ENCODE measurements at regions not wholly inside any gene's neighbourhood (a gene's known extent, or its start where the extent isn't known, plus 50 kb on each side); places are given as distances from the start of the nearest gene placed in this dataset.

GRCh38 chr4:101555341-101555880 lies 208.1 kb upstream of the PPP3CA start:
- TF ChIP-seq CTCF (IDR thresholded peaks at IDR 0.05; ENCODE audit: unreplicated experiment), result no peak
- Mint-ChIP-seq H3K4me1 (ENCODE audit: low read depth) (no peaks in the 10 kb centered on the region), H3K27me3 (no peaks in the 10 kb centered on the region), H3K27ac (no peak overlapping the region), H3K4me3 (ENCODE audit: low read depth) (no peak overlapping the region), H3K36me3 (ENCODE audit: insufficient read depth) (no peaks in the 10 kb centered on the region), H3K9me3 (ENCODE audit: low read depth) (peaks cover 10% of the 10 kb centered on the region)
- DNase-seq (ENCODE audit: low spot score, unreplicated experiment), result no peak

GRCh38 chr4:101540336-101540735 lies 193.0 kb upstream of the PPP3CA start:
- Mint-ChIP-seq H3K27me3 (no peaks in the 10 kb centered on the region), H3K36me3 (ENCODE audit: insufficient read depth) (no peaks in the 10 kb centered on the region), H3K4me1 (ENCODE audit: low read depth) (no peaks in the 10 kb centered on the region), H3K9me3 (ENCODE audit: low read depth) (peaks cover 12% of the 10 kb centered on the region), H3K27ac (no peak overlapping the region), H3K4me3 (ENCODE audit: low read depth) (no peak overlapping the region)
- DNase-seq (ENCODE audit: low spot score, unreplicated experiment), result no peak
- no peak for TF ChIP-seq CTCF (IDR thresholded peaks at IDR 0.05; ENCODE audit: unreplicated experiment)

- no peak for DNase-seq (ENCODE audit: low spot score, unreplicated experiment)
- Mint-ChIP-seq H3K27ac (peak overlapping the region; percentile 88), H3K9me3 (ENCODE audit: low read depth) (peaks cover 34% of the 10 kb centered on the region), H3K36me3 (ENCODE audit: insufficient read depth) (peaks cover 3% of the 10 kb centered on the region), H3K4me3 (ENCODE audit: low read depth) (no peak overlapping the region), H3K4me1 (ENCODE audit: low read depth) (peaks cover 5% of the 10 kb centered on the region), H3K27me3 (no peaks in the 10 kb centered on the region)
- no peak for TF ChIP-seq CTCF (IDR thresholded peaks at IDR 0.05; ENCODE audit: unreplicated experiment)
These were observed 181.2 kb upstream of the PPP3CA start for GRCh38 chr4:101528526-101528925.

- peaks cover 3% of the 10 kb centered on the region for H3K36me3 Mint-ChIP-seq (ENCODE audit: insufficient read depth)
- no peak for TF ChIP-seq CTCF (IDR thresholded peaks at IDR 0.05; ENCODE audit: unreplicated experiment)
- no peak for DNase-seq (ENCODE audit: low spot score, unreplicated experiment)
- no peak overlapping the region for H3K27ac Mint-ChIP-seq
- no peaks in the 10 kb centered on the region for H3K27me3 Mint-ChIP-seq
- no peak overlapping the region for H3K4me3 Mint-ChIP-seq (ENCODE audit: low read depth)
- H3K4me1 Mint-ChIP-seq (ENCODE audit: low read depth), result peaks cover 5% of the 10 kb centered on the region
- peaks cover 28% of the 10 kb centered on the region for H3K9me3 Mint-ChIP-seq (ENCODE audit: low read depth)
These were observed 179.9 kb upstream of the PPP3CA start for GRCh38 chr4:101527188-101527587.

GRCh38 chr4:101515566-101515965 lies 168.2 kb upstream of the PPP3CA start:
- H3K9me3 Mint-ChIP-seq (ENCODE audit: low read depth), result no peaks in the 10 kb centered on the region
- no peaks in the 10 kb centered on the region for H3K4me1 Mint-ChIP-seq (ENCODE audit: low read depth)
- no peak for TF ChIP-seq CTCF (IDR thresholded peaks at IDR 0.05; ENCODE audit: unreplicated experiment)
- H3K36me3 Mint-ChIP-seq (ENCODE audit: insufficient read depth), result no peaks in the 10 kb centered on the region
- DNase-seq (ENCODE audit: low spot score, unreplicated experiment), result no peak
- H3K4me3 Mint-ChIP-seq (ENCODE audit: low read depth), result no peak overlapping the region
- H3K27me3 Mint-ChIP-seq, result no peaks in the 10 kb centered on the region
- no peak overlapping the region for H3K27ac Mint-ChIP-seq

Measured in progenitor cell of endocrine pancreas (in vitro differentiated cells).